ENCODE measurements at regions not wholly inside any gene's neighbourhood (a gene's known extent, or its start where the extent isn't known, plus 50 kb on each side); places are given as distances from the start of the nearest gene placed in this dataset.

- no peak overlapping the region for H3K27ac ChIP-seq (ENCODE audit: low read depth, low read length)
- H3K27me3 ChIP-seq (ENCODE audit: control insufficient read depth in 3 of 3, insufficient read depth in 3 of 3, low read length in 3 of 3), result no peaks in the 10 kb centered on the region
- no peaks in the 10 kb centered on the region for H3K36me3 ChIP-seq (ENCODE audit: control insufficient read depth in 3 of 3, insufficient read depth in 3 of 3, low read length in 3 of 3)
- H3K9ac ChIP-seq (ENCODE audit: low read depth in 1 of 3, low read length in 3 of 3), result no peak overlapping the region
- no peak overlapping the region for H3K4me3 ChIP-seq (ENCODE audit: low read length in 3 of 3)
- no peaks in the 10 kb centered on the region for H3K4me1 ChIP-seq (ENCODE audit: control insufficient read depth in 3 of 3, insufficient read depth in 3 of 3, low read length in 3 of 3)
- no peaks in the 10 kb centered on the region for H3K9me3 ChIP-seq (ENCODE audit: control insufficient read depth in 3 of 3, low read length in 3 of 3)
Measured at GRCh38 chr1:96253246-96254035, 468.1 kb upstream of the PTBP2 start.

GRCh38 chr1:96256130-96256790 lies 465.3 kb upstream of the PTBP2 start:
- Histone ChIP-seq H3K27ac (ENCODE audit: low read depth, low read length) (no peak overlapping the region), H3K4me3 (ENCODE audit: low read length in 3 of 3) (no peak overlapping the region), H3K9me3 (ENCODE audit: control insufficient read depth in 3 of 3, low read length in 3 of 3) (no peaks in the 10 kb centered on the region), H3K9ac (ENCODE audit: low read depth in 1 of 3, low read length in 3 of 3) (no peak overlapping the region), H3K36me3 (ENCODE audit: control insufficient read depth in 3 of 3, insufficient read depth in 3 of 3, low read length in 3 of 3) (no peaks in the 10 kb centered on the region), H3K4me1 (ENCODE audit: control insufficient read depth in 3 of 3, insufficient read depth in 3 of 3, low read length in 3 of 3) (no peaks in the 10 kb centered on the region), H3K27me3 (ENCODE audit: control insufficient read depth in 3 of 3, insufficient read depth in 3 of 3, low read length in 3 of 3) (no peaks in the 10 kb centered on the region)

- Histone ChIP-seq H3K27ac (ENCODE audit: low read depth, low read length) (no peak overlapping the region), H3K4me3 (ENCODE audit: low read length in 3 of 3) (no peak overlapping the region), H3K36me3 (ENCODE audit: control insufficient read depth in 3 of 3, insufficient read depth in 3 of 3, low read length in 3 of 3) (no peaks in the 10 kb centered on the region), H3K27me3 (ENCODE audit: control insufficient read depth in 3 of 3, insufficient read depth in 3 of 3, low read length in 3 of 3) (no peaks in the 10 kb centered on the region), H3K4me1 (ENCODE audit: control insufficient read depth in 3 of 3, insufficient read depth in 3 of 3, low read length in 3 of 3) (no peaks in the 10 kb centered on the region), H3K9ac (ENCODE audit: low read depth in 1 of 3, low read length in 3 of 3) (no peak overlapping the region), H3K9me3 (ENCODE audit: control insufficient read depth in 3 of 3, low read length in 3 of 3) (no peaks in the 10 kb centered on the region)
Measured at GRCh38 chr1:96259399-96259798, 462.2 kb upstream of the PTBP2 start.

- H3K36me3 ChIP-seq (ENCODE audit: control insufficient read depth in 3 of 3, insufficient read depth in 3 of 3, low read length in 3 of 3), result no peaks in the 10 kb centered on the region
- H3K4me3 ChIP-seq (ENCODE audit: low read length in 3 of 3), result no peak overlapping the region
Measured at GRCh38 chr1:96281491-96281890, 440.1 kb upstream of the PTBP2 start.

GRCh38 chr1:96290033-96290432 lies 431.6 kb upstream of the PTBP2 start:
- Histone ChIP-seq H3K9me3 (ENCODE audit: control insufficient read depth in 3 of 3, low read length in 3 of 3) (peaks cover 0 to 5% (median 3%) of the 10 kb centered on the region in 3 donors), H3K27ac (ENCODE audit: low read depth, low read length) (no peak overlapping the region), H3K36me3 (ENCODE audit: control insufficient read depth in 3 of 3, insufficient read depth in 3 of 3, low read length in 3 of 3) (no peaks in the 10 kb centered on the region), H3K9ac (ENCODE audit: low read depth in 1 of 3, low read length in 3 of 3) (no peak overlapping the region), H3K27me3 (ENCODE audit: control insufficient read depth in 3 of 3, insufficient read depth in 3 of 3, low read length in 3 of 3) (no peaks in the 10 kb centered on the region), H3K4me3 (ENCODE audit: low read length in 3 of 3) (no peak overlapping the region), H3K4me1 (ENCODE audit: control insufficient read depth in 3 of 3, insufficient read depth in 3 of 3, low read length in 3 of 3) (no peaks in the 10 kb centered on the region)

More at GRCh38 chr1:96281491-96281890, 440.1 kb upstream of the PTBP2 start:
- Histone ChIP-seq H3K27ac (ENCODE audit: low read depth, low read length) (no peak overlapping the region), H3K9ac (ENCODE audit: low read depth in 1 of 3, low read length in 3 of 3) (no peak overlapping the region), H3K9me3 (ENCODE audit: control insufficient read depth in 3 of 3, low read length in 3 of 3) (no peaks in the 10 kb centered on the region), H3K27me3 (ENCODE audit: control insufficient read depth in 3 of 3, insufficient read depth in 3 of 3, low read length in 3 of 3) (no peaks in the 10 kb centered on the region), H3K4me1 (ENCODE audit: control insufficient read depth in 3 of 3, insufficient read depth in 3 of 3, low read length in 3 of 3) (no peaks in the 10 kb centered on the region)

- Histone ChIP-seq H3K4me1 (ENCODE audit: control insufficient read depth in 3 of 3, insufficient read depth in 3 of 3, low read length in 3 of 3) (no peaks in the 10 kb centered on the region), H3K9me3 (ENCODE audit: control insufficient read depth in 3 of 3, low read length in 3 of 3) (peaks cover 0 to 5% (median 3%) of the 10 kb centered on the region in 3 donors), H3K27ac (ENCODE audit: low read depth, low read length) (no peak overlapping the region), H3K9ac (ENCODE audit: low read depth in 1 of 3, low read length in 3 of 3) (no peak overlapping the region), H3K4me3 (ENCODE audit: low read length in 3 of 3) (no peak overlapping the region), H3K27me3 (ENCODE audit: control insufficient read depth in 3 of 3, insufficient read depth in 3 of 3, low read length in 3 of 3) (no peaks in the 10 kb centered on the region), H3K36me3 (ENCODE audit: control insufficient read depth in 3 of 3, insufficient read depth in 3 of 3, low read length in 3 of 3) (no peaks in the 10 kb centered on the region)
Measured at GRCh38 chr1:96290801-96291200, 430.8 kb upstream of the PTBP2 start.

GRCh38 chr1:96291468-96291867 lies 430.1 kb upstream of the PTBP2 start:
- peaks cover 0 to 5% (median 3%) of the 10 kb centered on the region in 3 donors for H3K9me3 ChIP-seq (ENCODE audit: control insufficient read depth in 3 of 3, low read length in 3 of 3)
- H3K4me3 ChIP-seq (ENCODE audit: low read length in 3 of 3), result no peak overlapping the region
- no peaks in the 10 kb centered on the region for H3K36me3 ChIP-seq (ENCODE audit: control insufficient read depth in 3 of 3, insufficient read depth in 3 of 3, low read length in 3 of 3)
- H3K27ac ChIP-seq (ENCODE audit: low read depth, low read length), result no peak overlapping the region
- H3K9ac ChIP-seq (ENCODE audit: low read depth in 1 of 3, low read length in 3 of 3), result no peak overlapping the region
- H3K27me3 ChIP-seq (ENCODE audit: control insufficient read depth in 3 of 3, insufficient read depth in 3 of 3, low read length in 3 of 3), result no peaks in the 10 kb centered on the region
- no peaks in the 10 kb centered on the region for H3K4me1 ChIP-seq (ENCODE audit: control insufficient read depth in 3 of 3, insufficient read depth in 3 of 3, low read length in 3 of 3)

GRCh38 chr1:96292141-96292540 lies 429.4 kb upstream of the PTBP2 start:
- Histone ChIP-seq H3K27ac (ENCODE audit: low read depth, low read length) (no peak overlapping the region), H3K9me3 (ENCODE audit: control insufficient read depth in 3 of 3, low read length in 3 of 3) (peaks cover 0 to 3% (median 1%) of the 10 kb centered on the region in 3 donors), H3K4me1 (ENCODE audit: control insufficient read depth in 3 of 3, insufficient read depth in 3 of 3, low read length in 3 of 3) (no peaks in the 10 kb centered on the region), H3K36me3 (ENCODE audit: control insufficient read depth in 3 of 3, insufficient read depth in 3 of 3, low read length in 3 of 3) (no peaks in the 10 kb centered on the region), H3K4me3 (ENCODE audit: low read length in 3 of 3) (no peak overlapping the region), H3K9ac (ENCODE audit: low read depth in 1 of 3, low read length in 3 of 3) (no peak overlapping the region), H3K27me3 (ENCODE audit: control insufficient read depth in 3 of 3, insufficient read depth in 3 of 3, low read length in 3 of 3) (no peaks in the 10 kb centered on the region)

GRCh38 chr1:96296991-96297390 lies 424.6 kb upstream of the PTBP2 start:
- Histone ChIP-seq H3K4me3 (ENCODE audit: low read length in 3 of 3) (no peak overlapping the region), H3K36me3 (ENCODE audit: control insufficient read depth in 3 of 3, insufficient read depth in 3 of 3, low read length in 3 of 3) (no peaks in the 10 kb centered on the region), H3K27me3 (ENCODE audit: control insufficient read depth in 3 of 3, insufficient read depth in 3 of 3, low read length in 3 of 3) (no peaks in the 10 kb centered on the region), H3K4me1 (ENCODE audit: control insufficient read depth in 3 of 3, insufficient read depth in 3 of 3, low read length in 3 of 3) (no peaks in the 10 kb centered on the region), H3K9ac (ENCODE audit: low read depth in 1 of 3, low read length in 3 of 3) (no peak overlapping the region), H3K9me3 (ENCODE audit: control insufficient read depth in 3 of 3, low read length in 3 of 3) (no peaks in the 10 kb centered on the region), H3K27ac (ENCODE audit: low read depth, low read length) (no peak overlapping the region)

GRCh38 chr1:96306809-96307560 lies 414.6 kb upstream of the PTBP2 start:
- Histone ChIP-seq H3K36me3 (ENCODE audit: control insufficient read depth in 3 of 3, insufficient read depth in 3 of 3, low read length in 3 of 3) (no peaks in the 10 kb centered on the region), H3K27ac (ENCODE audit: low read depth, low read length) (no peak overlapping the region), H3K27me3 (ENCODE audit: control insufficient read depth in 3 of 3, insufficient read depth in 3 of 3, low read length in 3 of 3) (no peaks in the 10 kb centered on the region), H3K9me3 (ENCODE audit: control insufficient read depth in 3 of 3, low read length in 3 of 3) (no peaks in the 10 kb centered on the region), H3K9ac (ENCODE audit: low read depth in 1 of 3, low read length in 3 of 3) (no peak overlapping the region), H3K4me1 (ENCODE audit: control insufficient read depth in 3 of 3, insufficient read depth in 3 of 3, low read length in 3 of 3) (no peaks in the 10 kb centered on the region), H3K4me3 (ENCODE audit: low read length in 3 of 3) (no peak overlapping the region)
